Epithelial cell of proximal tubule (primary cell): ENCODE measurements at regions not wholly inside any gene's neighbourhood (a gene's known extent, or its start where the extent isn't known, plus 50 kb on each side); places are given as distances from the start of the nearest gene placed in this dataset.
"Not testable (repeated sequence)": the region's sequence is repeated elsewhere in the genome, so short reads cannot be mapped to it uniquely, and the experiment has no call there.

ENCODE experiments used
- DNase-seq: peaks from one replicate; pipeline ENCODE4 v3.0.0-alpha.2; 2011; ENCODE audit warnings: low read depth
- H3K4me3 ChIP-seq: 2 replicates; pipeline ENCODE4 v1.5.1; 2011; ENCODE audit warnings: low read depth, mild to moderate bottlenecking, low read length
- CTCF ChIP-seq: conservative IDR thresholded peaks from 2 replicates; pipeline ENCODE4 v1.5.1; 2012; ENCODE audit warnings: low read depth, mild to moderate bottlenecking, low read length

GRCh38 chr6:80504882-80505281 lies 398.4 kb downstream of the BCKDHB start:
- TF ChIP-seq CTCF = no peak
- H3K4me3 ChIP-seq = no peak overlapping the region
- DNase-seq = no peak

GRCh38 chr6:80503660-80504059 lies 397.2 kb downstream of the BCKDHB start:
- no peak for DNase-seq
- no peak for TF ChIP-seq CTCF
- H3K4me3 ChIP-seq = no peak overlapping the region

GRCh38 chr6:80502871-80503270 lies 396.4 kb downstream of the BCKDHB start:
- H3K4me3 ChIP-seq = no peak overlapping the region
- no peak for DNase-seq
- TF ChIP-seq CTCF = no peak

- no peak for TF ChIP-seq CTCF
- H3K4me3 ChIP-seq = no peak overlapping the region
- no peak for DNase-seq
These were observed 395.2 kb downstream of the BCKDHB start for GRCh38 chr6:80501636-80502035.

GRCh38 chr6:80497696-80498486 lies 391.4 kb downstream of the BCKDHB start:
- not testable (repeated sequence) for H3K4me3 ChIP-seq, DNase-seq

GRCh38 chr6:80489911-80490635 lies 383.6 kb downstream of the BCKDHB start:
- DNase-seq = no peak
- H3K4me3 ChIP-seq = no peak overlapping the region
- TF ChIP-seq CTCF = no peak

GRCh38 chr6:80488190-80488589 lies 381.7 kb downstream of the BCKDHB start:
- no peak overlapping the region for H3K4me3 ChIP-seq
- TF ChIP-seq CTCF = no peak
- DNase-seq = no peak

- not testable (repeated sequence) for DNase-seq, H3K4me3 ChIP-seq
These were observed 379.0 kb downstream of the BCKDHB start for GRCh38 chr6:80485494-80485893.
